Stimulated activated CD4-positive, alpha-beta T cell treated with anti-CD3 and anti-CD28 coated beads, Interleukin-15, amount 100 ng/mL, for 48 hours (primary cell): ENCODE measurements at regions not wholly inside any gene's neighbourhood (a gene's known extent, or its start where the extent isn't known, plus 50 kb on each side); places are given as distances from the start of the nearest gene placed in this dataset.
"Not testable (repeated sequence)": the region's sequence is repeated elsewhere in the genome, so short reads cannot be mapped to it uniquely, and the experiment has no call there.

Experiments used
- DNase-seq, 2 donors: peaks; one replicate each; pipeline ENCODE4 v3.0.0-alpha.2; 2020; ENCODE audit warnings: low read depth in 2 of 2

DNA sequence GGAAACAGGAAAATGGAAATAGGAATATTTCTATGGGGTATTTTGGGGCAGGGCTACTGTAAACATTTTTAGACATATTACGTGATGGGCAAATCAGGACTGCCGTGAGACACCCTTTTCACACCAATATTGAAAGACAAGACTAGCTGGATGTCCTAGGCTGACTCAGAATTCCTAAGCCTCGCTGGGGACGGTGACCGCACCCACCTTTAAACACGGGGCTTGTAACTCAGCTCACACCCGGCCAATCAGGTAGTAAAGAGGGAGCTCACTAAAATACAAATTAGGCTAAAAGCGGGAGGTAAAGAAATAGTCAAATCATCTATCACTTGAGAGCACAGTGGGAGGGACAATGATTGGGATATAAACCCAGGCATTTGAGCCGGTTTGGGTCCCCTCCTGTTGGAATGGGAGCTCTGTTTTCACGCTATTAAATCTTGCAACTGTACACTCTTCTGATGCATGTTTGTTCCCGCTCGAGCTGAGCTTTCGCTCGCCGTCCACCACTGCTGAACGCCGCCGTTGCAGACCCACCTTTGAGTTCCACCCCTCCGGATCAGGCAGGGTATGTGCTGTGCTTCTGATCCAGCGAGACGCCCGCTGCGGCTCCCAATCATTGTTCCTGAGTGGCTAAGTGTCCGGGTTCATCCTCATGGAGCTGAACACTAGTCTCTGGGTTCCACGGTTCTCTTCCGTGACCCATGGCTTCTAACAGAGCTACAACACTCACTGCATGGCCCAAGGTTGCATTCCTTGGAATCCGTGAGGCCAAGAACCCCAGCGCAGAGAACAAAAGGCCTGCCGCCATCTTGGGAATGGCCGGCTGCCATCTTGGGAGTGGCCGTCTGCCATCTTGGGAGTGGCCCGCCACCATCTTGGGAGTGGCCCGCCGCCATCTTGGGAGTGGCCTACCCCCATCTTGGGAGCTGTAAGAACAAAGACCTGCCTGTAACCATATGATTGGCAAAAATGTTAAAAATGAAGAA, 152.6 kb downstream of the CRLF2 start:
- DNase-seq: no peak

DNA sequence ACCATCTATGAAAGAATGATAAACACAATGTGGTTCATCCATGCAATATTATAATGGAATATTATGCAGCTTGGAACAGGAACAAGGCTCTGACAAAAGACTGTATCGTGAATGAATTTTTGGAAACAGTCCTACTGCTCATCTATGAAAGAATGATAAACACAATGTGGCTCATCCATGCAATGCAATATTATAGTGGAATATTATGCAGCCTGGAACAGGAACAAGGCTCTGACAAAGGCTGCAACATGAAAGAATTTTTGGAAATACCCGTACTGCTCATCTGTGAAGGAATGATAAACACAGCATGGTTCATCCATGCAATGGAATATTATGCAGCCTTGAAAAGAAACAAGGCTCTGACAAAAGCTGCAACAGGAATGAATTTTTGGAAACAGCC, 158.8 kb downstream of the CRLF2 start:
- DNase-seq: not testable (repeated sequence)

DNA sequence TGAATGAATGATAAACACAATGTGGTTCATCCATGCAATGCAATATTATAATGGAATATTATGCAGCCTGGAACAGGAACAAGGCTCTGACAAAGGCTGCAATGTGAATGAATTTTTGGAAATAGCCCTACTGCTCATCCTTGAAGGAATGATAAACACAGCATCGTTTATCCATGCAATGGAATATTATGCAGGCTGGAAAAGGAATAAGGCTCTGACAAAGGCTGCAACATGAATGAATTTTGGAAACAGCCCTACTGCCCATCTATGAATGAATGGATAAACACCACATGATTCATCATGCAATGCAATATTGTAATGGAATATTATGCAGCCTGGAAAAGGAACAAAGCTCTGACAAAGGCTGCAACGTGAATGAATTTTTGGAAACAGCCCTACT, 159.4 kb downstream of the CRLF2 start:
- no peak for DNase-seq

DNA sequence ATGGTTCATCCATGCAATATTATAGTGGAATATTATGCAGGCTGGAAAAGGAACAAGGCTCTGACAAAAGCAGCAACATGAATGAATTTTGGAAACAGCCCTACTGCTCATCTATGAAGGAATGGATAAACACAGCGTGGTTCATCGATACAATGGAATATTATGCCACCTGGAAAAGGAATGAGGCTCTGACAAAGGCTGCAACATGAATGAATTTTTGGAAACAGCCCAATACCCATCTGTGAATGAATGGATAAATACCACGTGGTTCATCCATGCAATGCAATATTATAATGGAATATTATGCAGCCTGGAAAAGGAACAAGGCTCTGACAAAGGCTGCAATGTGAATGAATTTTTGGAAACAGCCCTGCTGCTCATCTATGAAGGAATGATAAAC, 160.4 kb downstream of the CRLF2 start:
- DNase-seq: no peak

DNA sequence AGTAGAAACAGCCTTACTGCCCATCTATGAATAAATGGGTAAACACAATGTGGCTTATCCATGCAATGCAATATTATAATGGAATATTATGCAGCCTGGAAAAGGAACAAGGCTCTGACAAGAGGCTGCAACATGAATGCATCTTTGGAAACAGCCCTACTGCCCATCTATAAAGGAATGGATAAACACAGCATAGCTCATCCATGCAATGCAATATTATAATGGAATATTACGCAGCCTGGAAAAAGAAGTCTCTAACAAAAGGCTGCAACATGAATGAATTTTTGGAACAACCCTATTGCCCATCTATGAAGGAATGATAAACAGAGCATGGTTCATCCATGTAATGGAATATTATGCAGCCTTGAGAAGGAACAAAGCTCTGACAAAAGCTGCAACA, 161.0 kb downstream of the CRLF2 start:
- no peak for DNase-seq

DNA sequence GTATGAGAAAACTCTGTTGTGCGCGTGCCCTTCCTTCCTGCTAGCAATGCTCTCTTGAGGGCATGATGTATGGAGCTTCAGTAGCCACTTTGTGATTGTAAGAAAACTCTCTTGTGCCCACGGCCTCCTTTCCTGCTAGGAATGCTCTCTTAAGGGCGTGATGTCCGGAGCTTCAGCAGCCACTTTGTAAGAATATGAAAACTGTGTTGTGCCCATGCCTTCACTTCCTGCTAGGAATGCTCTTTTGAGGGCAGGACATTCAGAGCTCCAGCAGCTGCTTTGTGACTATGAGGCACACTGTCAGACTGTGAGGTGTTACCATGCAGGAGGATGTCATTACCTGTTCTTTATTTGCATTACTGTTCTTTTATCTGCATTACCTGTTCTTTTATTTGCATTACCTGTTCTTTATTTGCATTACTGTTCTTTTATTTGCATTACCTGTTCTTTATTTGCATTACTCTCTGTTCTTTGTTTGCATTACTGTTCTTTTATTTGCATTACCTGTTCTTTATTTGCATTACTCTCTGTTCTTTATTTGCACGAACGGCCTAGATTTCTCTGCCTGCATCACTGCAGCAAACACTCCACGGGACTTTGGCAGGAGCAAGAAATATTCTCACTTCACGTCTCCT, 166.7 kb downstream of the CRLF2 start:
- DNase-seq: no peak

DNA sequence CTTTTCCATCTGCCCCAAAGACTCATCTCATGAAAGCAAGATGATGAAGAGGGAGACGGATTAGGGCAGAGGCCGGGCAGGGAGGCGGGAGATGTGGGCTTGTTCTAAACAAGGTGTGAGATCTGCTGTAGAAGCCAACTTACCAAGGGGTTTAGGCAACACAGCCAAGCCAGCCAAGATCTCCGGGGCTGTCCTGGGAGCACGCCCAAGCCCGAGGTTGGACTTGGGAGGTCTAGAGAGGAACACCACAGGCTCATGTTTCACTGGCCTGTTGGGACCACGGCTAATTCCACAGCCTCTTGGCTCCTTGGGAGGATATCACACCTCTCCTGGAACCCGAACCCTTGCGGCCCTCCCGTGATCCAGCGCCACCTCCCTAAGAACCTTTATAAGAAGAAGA, 171.4 kb downstream of the CRLF2 start:
- DNase-seq: no peak

DNA sequence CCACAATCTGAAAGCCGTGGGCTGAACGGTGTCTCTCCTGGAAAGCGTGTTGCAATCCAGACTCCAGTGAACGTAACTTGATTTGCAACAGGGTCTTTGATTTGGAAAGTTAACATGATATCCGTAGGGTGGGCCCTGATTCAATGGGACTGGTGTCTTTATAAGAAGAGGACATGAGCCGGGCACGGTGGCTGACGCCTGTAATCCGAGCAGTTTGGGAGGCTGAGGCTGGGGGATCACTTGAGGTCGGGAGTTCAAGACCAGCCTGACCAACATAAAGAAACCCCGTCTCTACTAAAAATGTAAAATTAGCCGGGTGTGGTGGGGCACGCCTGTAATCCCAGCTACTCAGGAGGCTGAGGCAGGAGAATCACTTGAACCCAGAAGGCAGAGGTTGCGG, 176.5 kb downstream of the CRLF2 start:
- not testable (repeated sequence) for DNase-seq

DNA sequence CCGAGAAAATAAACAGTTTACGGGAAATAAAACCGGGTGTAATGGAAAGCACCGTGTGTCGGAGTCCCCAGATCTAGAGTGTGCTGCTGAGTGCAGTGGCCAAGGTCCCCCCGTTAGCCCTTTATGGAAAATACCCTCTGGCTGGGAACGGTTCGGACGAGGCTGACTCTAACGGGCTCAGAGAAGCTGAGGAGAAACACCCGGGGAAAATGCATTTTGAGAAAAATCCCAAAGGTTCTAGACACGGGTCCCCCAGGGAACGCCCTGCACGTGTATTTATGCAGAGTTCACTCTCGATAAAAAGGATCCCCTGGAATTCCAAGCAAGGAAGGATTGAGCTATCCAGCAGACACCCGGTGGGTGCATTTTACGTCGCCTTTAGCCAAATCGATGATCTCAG, 177.2 kb downstream of the CRLF2 start:
- DNase-seq: no peak

DNA sequence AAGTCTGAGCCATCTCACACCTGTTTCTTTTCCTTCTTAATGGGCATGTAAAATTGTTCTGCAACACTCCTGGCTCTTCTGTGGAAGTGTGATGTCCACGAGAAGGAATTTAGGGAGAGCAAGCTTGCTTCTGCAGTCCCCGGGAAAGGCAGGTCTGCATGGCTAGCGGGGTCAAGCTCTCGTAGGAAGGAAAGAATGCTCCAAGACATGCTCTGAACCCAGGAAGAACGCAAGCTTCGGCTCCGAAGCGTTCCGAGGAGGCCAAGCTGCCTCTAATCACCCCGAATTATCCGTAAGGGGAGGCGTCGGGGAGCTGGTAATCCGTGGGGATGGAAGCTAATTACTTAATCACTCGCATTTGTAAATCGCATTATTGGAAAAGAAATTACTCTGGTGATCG, 177.7 kb downstream of the CRLF2 start:
- DNase-seq: no peak

DNA sequence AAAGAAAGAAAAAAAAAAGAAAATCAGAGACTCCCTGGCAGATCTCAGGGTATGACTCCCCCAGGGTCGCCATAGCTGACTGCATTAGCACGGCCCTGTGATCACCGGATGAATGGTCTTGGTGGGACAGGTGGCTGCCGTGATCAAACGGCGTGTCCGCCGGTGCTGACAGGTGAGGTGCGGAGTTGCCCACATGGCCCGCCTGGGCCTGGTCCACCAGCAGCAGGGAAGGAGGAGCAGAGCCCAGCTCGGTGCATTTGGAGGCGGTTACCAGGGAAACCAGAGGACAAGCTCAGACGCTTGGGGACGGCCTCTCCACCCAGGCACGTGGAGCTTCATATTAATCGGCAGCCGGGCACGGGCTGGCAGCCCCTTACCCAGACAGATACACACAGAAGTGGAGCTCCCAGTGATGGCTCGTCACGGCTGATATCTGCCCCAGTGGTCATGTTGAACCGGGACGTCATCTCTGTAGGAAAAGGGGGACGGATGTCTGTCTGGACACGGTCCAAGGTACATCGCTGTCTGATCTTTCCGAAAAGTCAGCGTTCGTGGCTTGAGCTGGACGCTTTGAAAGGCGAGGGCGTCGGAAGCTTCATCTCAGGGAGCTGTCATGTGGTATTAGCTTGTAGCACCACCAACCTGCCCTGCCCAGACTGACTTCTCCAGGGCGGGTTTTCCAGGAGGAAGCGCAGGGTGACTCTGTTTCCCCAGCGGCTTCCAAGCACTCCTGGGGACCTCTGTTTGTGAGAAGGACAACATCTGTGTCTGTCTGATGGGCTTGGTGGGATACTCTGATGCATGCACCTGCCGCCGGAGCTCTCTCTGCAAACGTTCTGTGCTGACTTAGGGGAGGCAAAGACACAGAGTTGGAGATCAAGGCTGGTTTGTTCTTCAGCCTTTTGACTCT, 180.7 kb downstream of the CRLF2 start:
- no peak for DNase-seq

DNA sequence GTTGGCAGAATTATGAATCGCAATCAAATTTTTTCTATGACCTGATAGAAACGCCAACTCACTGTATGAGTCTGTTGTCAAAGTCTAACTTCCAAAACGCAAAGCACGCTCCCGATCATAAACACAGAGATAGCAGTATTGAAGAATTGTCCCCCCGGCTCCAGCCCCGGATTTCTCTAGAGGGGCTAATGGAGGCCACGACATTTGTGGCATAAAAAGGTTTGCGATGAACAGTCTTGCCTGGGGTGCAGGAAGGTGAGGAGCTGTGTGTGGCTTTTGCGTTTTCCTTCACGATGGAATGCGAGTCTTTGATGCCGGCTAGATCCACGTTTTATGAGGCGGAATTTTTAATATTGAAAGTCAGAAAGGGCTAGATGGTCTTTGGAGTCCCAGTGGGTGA, 183.0 kb downstream of the CRLF2 start:
- no peak for DNase-seq

DNA sequence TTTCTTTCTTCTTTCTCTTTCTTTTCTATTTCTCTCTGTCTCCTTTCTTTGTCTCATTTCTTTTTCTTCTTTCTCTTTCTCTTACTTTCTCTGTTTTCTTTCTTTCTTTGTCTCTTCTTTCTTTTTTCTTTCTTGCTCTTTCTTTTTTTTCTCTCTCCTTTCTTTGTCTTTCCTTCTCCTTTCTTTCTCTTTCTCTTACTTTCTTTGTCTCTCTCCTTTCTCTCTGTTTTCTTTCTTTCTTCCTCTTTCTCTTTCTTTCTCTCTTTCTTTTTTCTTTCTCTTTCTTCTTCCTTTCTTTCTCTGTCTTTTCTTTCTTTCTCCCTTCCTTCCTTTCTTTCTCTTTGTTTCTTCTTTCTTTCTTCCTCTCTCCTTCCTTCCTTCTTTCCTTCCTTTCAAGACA, 184.8 kb downstream of the CRLF2 start:
- no peak for DNase-seq

DNA sequence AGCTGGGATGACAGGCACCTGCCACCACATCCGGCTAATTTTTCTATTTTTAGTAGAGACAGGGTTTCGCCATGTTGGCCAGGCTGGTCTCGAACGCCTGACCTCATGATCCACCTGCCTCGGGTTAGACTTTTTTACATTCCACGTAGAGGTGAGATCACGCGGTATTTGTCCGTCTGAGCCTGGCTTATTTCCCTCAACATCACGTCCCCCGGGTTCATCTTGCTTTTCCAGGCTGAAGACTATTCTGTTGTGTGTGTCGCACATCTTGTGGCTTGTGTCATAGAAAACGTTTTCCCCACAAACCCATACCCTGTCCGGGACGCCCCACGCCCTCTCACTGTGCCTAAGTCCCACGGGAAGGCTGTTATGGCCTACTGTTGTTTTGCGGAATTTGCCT, 185.3 kb downstream of the CRLF2 start:
- DNase-seq: no peak

DNA sequence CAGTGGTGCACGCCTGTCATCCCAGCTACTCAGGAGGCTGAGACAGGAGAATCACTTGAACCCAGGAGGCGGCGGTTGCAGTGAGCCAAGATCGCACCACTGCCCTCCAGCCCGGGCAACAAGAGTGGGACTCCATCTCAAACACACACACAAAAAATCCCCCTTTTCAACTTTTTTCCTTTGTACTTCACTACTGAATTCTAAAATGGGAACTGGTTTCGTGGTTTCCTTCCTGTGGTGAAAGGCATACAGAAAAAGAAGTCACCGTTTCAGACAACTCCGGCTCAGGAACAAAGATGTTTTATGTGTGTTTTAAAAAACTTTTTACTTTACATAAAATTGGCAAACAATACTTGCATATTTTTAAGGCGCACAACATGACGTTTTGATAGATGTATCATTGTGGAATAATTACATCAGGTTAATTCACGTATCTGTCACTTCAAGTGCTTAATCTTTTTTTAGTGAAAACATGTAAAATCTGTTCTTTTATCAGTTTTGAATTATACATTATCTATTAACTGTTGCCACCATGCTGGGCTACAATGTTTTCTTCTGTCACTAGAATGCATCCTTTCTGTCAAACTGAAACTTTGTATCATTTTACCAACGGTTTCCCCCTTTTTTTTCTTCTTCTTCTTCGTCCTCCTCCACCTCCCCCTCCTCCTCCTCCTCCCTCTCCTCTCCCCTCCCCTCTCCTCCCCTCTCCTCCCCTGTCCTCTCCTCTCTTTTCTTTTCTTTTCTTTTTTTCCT, 186.0 kb downstream of the CRLF2 start:
- DNase-seq: no peak

DNA sequence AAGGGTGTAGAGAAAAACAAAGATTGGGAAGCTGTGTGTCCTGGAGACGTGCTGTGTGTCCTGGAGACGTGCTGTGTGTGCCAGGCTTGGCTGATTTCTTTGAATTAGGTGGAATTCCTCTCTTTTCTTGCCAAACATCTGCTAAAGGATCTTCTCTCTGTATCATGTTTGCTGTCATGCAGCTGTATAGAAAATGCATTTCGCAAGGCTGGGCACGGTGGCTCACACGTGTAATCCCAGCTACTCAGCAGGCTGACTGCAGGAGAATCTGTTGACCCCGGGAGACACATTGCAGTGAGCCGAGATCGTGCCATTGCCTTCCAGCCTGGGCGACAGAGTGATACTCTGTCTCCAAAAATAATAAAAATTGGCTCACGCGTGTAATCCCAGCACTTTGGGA, 187.0 kb downstream of the CRLF2 start:
- DNase-seq: no peak

DNA sequence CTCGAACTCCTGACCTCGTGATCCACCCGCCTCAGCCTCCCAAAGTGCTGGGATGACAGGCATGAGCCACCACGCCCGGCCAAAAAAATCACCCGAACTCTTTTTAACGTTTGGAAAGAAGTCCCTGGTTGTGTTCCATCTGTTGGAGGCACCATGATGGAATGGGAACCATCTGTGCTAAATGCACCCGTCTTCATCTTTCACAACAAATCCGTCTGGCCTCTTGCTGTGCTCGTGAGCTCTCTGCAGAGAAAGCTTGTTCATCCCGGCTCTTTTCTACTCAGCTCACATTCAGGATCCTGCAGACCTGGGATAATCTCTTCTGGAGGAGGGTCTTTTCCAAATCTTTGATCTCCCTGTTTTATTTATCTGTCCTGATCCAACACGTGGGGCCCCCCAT, 188.8 kb downstream of the CRLF2 start:
- no peak for DNase-seq

DNA sequence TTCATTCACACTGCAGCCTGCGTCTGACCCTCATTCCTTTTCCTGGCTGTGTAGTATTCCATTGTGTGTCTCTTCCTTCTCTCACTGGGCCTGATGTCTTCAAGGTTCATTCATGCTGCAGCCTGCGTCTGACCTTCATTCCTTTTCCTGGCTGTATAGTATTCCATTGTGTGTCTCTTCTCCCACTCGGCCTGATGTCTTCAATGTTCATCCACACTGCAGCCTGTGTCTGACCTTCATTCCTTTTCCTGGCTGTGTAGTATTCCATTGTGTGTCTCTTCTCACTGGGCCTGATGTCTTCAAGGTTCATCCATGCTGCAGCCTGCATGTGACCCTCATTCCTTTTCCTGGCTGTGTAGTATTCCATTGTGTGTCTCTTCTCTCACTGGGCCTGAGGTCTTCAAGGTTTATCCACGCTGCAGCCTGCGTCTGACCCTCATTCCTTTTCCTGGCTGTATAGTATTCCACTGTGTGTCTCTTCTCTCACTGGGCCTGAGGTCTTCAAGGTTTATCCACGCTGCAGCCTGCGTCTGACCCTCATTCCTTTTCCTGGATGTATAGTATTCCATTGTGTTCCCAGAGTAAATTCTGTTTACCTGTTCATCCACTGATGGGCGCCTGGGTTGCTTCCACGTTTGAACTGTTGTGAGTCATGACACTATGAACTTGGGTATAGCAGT, 191.0 kb downstream of the CRLF2 start:
- not testable (repeated sequence) for DNase-seq

DNA sequence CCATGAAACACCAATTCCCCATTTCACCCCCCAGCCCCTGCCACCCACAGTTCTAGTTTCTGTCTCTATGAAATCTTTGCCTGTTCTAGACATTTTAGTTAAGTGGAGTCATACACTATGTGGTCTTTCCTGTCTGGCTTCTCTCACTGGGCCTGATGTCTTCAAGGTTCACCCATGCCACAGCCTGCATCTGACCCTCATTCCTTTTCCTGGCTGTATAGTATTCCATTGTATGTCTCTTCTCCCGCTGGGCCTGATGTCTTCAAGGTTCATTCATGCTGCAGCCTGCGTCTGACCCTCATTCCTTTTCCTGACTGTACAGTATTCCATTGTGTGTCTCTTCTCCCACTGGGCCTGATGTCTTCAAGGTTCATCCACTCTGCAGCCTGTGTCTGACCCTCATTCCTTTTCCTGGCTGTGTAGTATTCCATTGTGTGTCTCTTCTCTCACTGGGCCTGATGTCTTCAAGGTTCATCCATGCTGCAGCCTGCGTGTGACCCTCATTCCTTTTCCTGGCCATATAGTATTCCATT, 191.7 kb downstream of the CRLF2 start:
- DNase-seq: no peak

DNA sequence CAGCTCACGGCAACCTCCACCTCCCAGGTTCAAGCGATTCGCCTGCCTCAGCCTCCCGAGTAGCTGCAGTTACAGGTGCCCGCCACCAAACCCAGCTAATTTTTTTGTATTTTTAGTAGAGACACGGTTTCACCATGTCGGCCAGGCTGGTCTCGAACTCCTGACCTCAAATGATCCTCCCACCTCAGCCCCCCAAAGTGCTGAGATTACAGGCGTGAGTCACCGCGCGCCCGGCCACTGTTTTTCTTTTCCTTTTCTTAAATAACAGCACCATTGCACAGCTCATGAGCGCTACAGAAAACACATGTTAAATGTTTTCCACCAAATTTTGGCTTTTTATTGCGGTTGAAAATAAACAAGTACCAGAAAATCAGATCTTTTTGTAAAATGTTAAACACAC, 195.5 kb downstream of the CRLF2 start:
- DNase-seq: not testable (repeated sequence)

DNA sequence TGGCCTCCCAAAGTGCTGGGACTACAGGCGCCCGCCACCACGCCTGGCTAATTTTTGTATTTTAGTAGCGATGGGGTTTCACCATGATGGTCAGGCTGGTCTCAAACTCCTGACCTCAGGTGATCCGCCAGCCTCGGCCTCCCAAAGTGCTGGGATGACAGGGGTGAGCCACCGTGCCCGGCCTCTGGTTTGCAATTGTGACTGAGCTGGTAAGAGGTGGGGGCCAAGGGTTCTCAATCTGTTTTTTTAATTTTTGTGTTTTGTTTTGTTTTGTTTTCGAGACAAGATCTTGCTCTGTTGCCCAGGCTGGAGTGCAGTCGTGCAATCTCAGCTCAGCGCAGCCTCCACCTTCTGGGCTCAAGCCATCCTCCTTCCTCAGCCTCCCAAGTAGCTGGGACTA, 196.2 kb downstream of the CRLF2 start:
- not testable (repeated sequence) for DNase-seq
